Thyroid gland (tissue), 4 donors: ENCODE measurements at regions not wholly inside any gene's neighbourhood (a gene's known extent, or its start where the extent isn't known, plus 50 kb on each side); places are given as distances from the start of the nearest gene placed in this dataset.
"Not testable (repeated sequence)": the region's sequence is repeated elsewhere in the genome, so short reads cannot be mapped to it uniquely, and the experiment has no call there.

Source experiments
- POLR2A ChIP-seq, 2 donors: fragments of 450-650 bp; IDR thresholded peaks; one replicate each; pipeline ENCODE4 v1.6.1; 2017; ENCODE audit warnings: antibody characterized with exemption in 2 of 2, mild to moderate bottlenecking in 2 of 2, moderate library complexity in 1 of 2
- TF ChIP-seq, protein P1 (sequence below), 6 experiments: fragments of 200-600 bp in 3 of 6; fragments of 450-650 bp in 3 of 6; sonication (generic) in 3 of 6; IDR thresholded peaks; one replicate each; pipeline ENCODE4 v1.5.1; 2016 to 2019; ENCODE audit warnings: antibody characterized with exemption in 6 of 6, mild to moderate bottlenecking in 2 of 6, inconsistent platforms in 1 of 6, moderate library complexity in 1 of 6

- TF ChIP-seq, protein P1, sequence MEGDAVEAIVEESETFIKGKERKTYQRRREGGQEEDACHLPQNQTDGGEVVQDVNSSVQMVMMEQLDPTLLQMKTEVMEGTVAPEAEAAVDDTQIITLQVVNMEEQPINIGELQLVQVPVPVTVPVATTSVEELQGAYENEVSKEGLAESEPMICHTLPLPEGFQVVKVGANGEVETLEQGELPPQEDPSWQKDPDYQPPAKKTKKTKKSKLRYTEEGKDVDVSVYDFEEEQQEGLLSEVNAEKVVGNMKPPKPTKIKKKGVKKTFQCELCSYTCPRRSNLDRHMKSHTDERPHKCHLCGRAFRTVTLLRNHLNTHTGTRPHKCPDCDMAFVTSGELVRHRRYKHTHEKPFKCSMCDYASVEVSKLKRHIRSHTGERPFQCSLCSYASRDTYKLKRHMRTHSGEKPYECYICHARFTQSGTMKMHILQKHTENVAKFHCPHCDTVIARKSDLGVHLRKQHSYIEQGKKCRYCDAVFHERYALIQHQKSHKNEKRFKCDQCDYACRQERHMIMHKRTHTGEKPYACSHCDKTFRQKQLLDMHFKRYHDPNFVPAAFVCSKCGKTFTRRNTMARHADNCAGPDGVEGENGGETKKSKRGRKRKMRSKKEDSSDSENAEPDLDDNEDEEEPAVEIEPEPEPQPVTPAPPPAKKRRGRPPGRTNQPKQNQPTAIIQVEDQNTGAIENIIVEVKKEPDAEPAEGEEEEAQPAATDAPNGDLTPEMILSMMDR (IDR thresholded peaks at IDR 0.05): not testable (repeated sequence)
- not testable (repeated sequence) for TF ChIP-seq POLR2A (IDR thresholded peaks at IDR 0.05)
Observed at GRCh38 chr11:25486338-25486737, 845.6 kb upstream of the ANO3 start.
